H1 (cell line): ENCODE measurements at regions not wholly inside any gene's neighbourhood (a gene's known extent, or its start where the extent isn't known, plus 50 kb on each side); places are given as distances from the start of the nearest gene placed in this dataset.

Experiments
- CTCF ChIA-PET: fragments of 300-600 bp; sonication (Branson Sonifier 250); formaldehyde crosslinking; loops from one replicate; lab custom pipeline; 2021; ENCODE audit not compliant: partially characterized antibody; lab: Charles Lee
- POLR2A ChIA-PET: fragments of 300-600 bp; sonication (Branson Sonifier 250); formaldehyde crosslinking; loops from one replicate; lab custom pipeline; 2021; ENCODE audit warnings: inconsistent platforms; ENCODE audit not compliant: partially characterized antibody; lab: Charles Lee
- DNase-seq, 2 experiments: peaks; one replicate each; pipeline versions ENCODE4 v3.0.0 to v3.0.0-alpha.2; 2010 to 2022; ENCODE audit warnings: low spot score in 2 of 2, low read depth in 1 of 2, mixed read lengths in 1 of 2
- FAIRE-seq: peaks from 2 replicates; lab custom pipeline; 2011; peaks lifted over from hg19 to GRCh38; lab: Jason Lieb, UNC
- H2AFZ ChIP-seq: 2 replicates; pipeline ENCODE4 v1.8.1; 2012; ENCODE audit warnings: low read length, inconsistent platforms
- H2AK5ac ChIP-seq: 2 replicates; pipeline ENCODE4 v1.6.1; 2013; ENCODE audit warnings: low read depth, low read length
- H2BK120ac ChIP-seq: replicated peaks from 2 replicates; pipeline ENCODE3; 2013; ENCODE audit warnings: low read depth, low read length, inconsistent platforms
- H2BK12ac ChIP-seq: 2 replicates; pipeline ENCODE4 v1.6.1; 2013; ENCODE audit warnings: low read depth, low read length
- H2BK15ac ChIP-seq: 2 replicates; pipeline ENCODE4 v1.6.1; 2013; ENCODE audit warnings: low read length
- H2BK20ac ChIP-seq: 2 replicates; pipeline ENCODE4 v1.6.1; 2013; ENCODE audit warnings: low read length
- H2BK5ac ChIP-seq: 2 replicates; pipeline ENCODE4 v1.6.1; 2013; ENCODE audit warnings: low read depth, low read length
- H3K14ac ChIP-seq: 2 replicates; pipeline ENCODE4 v1.6.1; 2013; ENCODE audit warnings: inconsistent platforms; ENCODE audit not compliant: insufficient read length
- H3K18ac ChIP-seq: 2 replicates; pipeline ENCODE4 v1.6.1; 2013; ENCODE audit warnings: low read length; ENCODE audit errors: extremely low read depth
- H3K23ac ChIP-seq: 2 replicates; pipeline ENCODE4 v1.6.1; 2013; ENCODE audit warnings: inconsistent platforms; ENCODE audit not compliant: insufficient read length
- H3K23me2 ChIP-seq: 2 replicates; pipeline ENCODE4 v1.6.1; 2013; ENCODE audit warnings: low read depth, low read length
- H3K27ac ChIP-seq: 2 replicates; pipeline ENCODE4 v1.6.1; 2011; ENCODE audit warnings: low read depth, low read length, inconsistent platforms
- H3K27me3 ChIP-seq, 4 experiments: replicated peaks in 1 of 4; 1 replicate in 1 of 4; 2 replicates in 3 of 4; pipeline versions ENCODE4 v1.6.1 to v1.8.1; 2011 to 2013; ENCODE audit warnings: low read length in 3 of 4, mild to moderate bottlenecking in 3 of 4, inconsistent platforms in 2 of 4, mixed read lengths in 2 of 4, moderate library complexity in 1 of 4; ENCODE audit not compliant: control insufficient read depth in 3 of 4, insufficient read depth in 3 of 4; ENCODE audit errors: extremely low read depth in 1 of 4
- H3K36me3 ChIP-seq, 4 experiments: 2 replicates each; pipeline versions ENCODE4 v1.6.1 to v1.8.1; 2011 to 2013; ENCODE audit warnings: mild to moderate bottlenecking in 4 of 4, low read length in 3 of 4, moderate library complexity in 2 of 4, control low read depth in 1 of 4, inconsistent platforms in 1 of 4; ENCODE audit not compliant: insufficient read depth in 4 of 4, control insufficient read depth in 2 of 4
- H3K4ac ChIP-seq: replicated peaks from 2 replicates; pipeline ENCODE3; 2013; ENCODE audit warnings: low read length, low read depth, mixed read lengths, inconsistent platforms; ENCODE audit not compliant: insufficient read length
- H3K4me1 ChIP-seq, 4 experiments: replicated peaks in 1 of 4; 1 replicate in 1 of 4; 2 replicates in 3 of 4; pipeline versions ENCODE4 v1.6.1 to v1.8.1; 2011 to 2013; ENCODE audit warnings: low read length in 3 of 4, inconsistent platforms in 2 of 4, mixed read lengths in 1 of 4; ENCODE audit not compliant: insufficient read depth in 4 of 4, control insufficient read depth in 3 of 4
- H3K4me2 ChIP-seq, 2 experiments: 2 replicates each; pipeline versions ENCODE4 v1.6.1 to v1.8.1; 2011 to 2013; ENCODE audit warnings: low read depth in 2 of 2, low read length in 2 of 2, control low read depth in 1 of 2, inconsistent platforms in 1 of 2, mild to moderate bottlenecking in 1 of 2; ENCODE audit not compliant: insufficient read depth in 1 of 2
- H3K4me3 ChIP-seq, 4 experiments: fragments of 200-600, 300-600 bp in 1 of 4; sonication (generic), shearing (Covaris generic), sonication (Bioruptor Twin) in 1 of 4; 2 replicates each; pipeline versions ENCODE4 v1.5.1 to v1.8.1; 2011 to 2016; ENCODE audit warnings: low read length in 4 of 4, low read depth in 3 of 4, control low read depth in 2 of 4, inconsistent platforms in 2 of 4, mild to moderate bottlenecking in 2 of 4, mixed read lengths in 1 of 4, moderate library complexity in 1 of 4; ENCODE audit not compliant: insufficient read depth in 2 of 4; ENCODE audit errors: extremely low read depth in 1 of 4
- H3K56ac ChIP-seq: replicated peaks from 2 replicates; pipeline ENCODE3; 2013; ENCODE audit warnings: low read depth, mild to moderate bottlenecking, mixed read lengths, low read length, inconsistent platforms; ENCODE audit not compliant: insufficient read length
- H3K79me1 ChIP-seq: 2 replicates; pipeline ENCODE4 v1.6.1; 2013; ENCODE audit warnings: low read depth, low read length, control low read depth
- H3K79me2 ChIP-seq, 2 experiments: 2 replicates each; pipeline versions ENCODE4 v1.6.1 to v1.8.1; 2012 to 2013; ENCODE audit warnings: low read length in 2 of 2, mild to moderate bottlenecking in 2 of 2, inconsistent platforms in 1 of 2; ENCODE audit not compliant: insufficient read depth in 2 of 2, control insufficient read depth in 1 of 2
- H3K9ac ChIP-seq, 4 experiments: replicated peaks in 1 of 4; 1 replicate in 1 of 4; 2 replicates in 3 of 4; pipeline versions ENCODE4 v1.6.1 to v1.8.1; 2011 to 2013; ENCODE audit warnings: low read depth in 3 of 4, low read length in 3 of 4, control low read depth in 2 of 4, mild to moderate bottlenecking in 2 of 4, moderate library complexity in 2 of 4, inconsistent platforms in 1 of 4; ENCODE audit errors: extremely low read depth in 1 of 4
- H3K9me3 ChIP-seq, 2 experiments: 2 replicates each; pipeline versions ENCODE4 v1.6.1 to v1.8.1; 2012 to 2013; ENCODE audit warnings: mild to moderate bottlenecking in 2 of 2, moderate library complexity in 2 of 2, control low read depth in 1 of 2, inconsistent platforms in 1 of 2, low read depth in 1 of 2, low read length in 1 of 2, mixed read lengths in 1 of 2; ENCODE audit not compliant: insufficient read depth in 2 of 2
- H4K20me1 ChIP-seq, 2 experiments: replicated peaks in 1 of 2; 2 replicates each; pipeline versions ENCODE3 to v1.8.1; 2011 to 2013; ENCODE audit warnings: inconsistent platforms in 2 of 2, low read length in 2 of 2, mild to moderate bottlenecking in 1 of 2; ENCODE audit not compliant: insufficient read depth in 2 of 2, control insufficient read depth in 1 of 2
- H4K5ac ChIP-seq: 2 replicates; pipeline ENCODE4 v1.6.1; 2013; ENCODE audit warnings: low read length, low read depth, mixed read lengths, inconsistent platforms; ENCODE audit not compliant: insufficient read length
- H4K8ac ChIP-seq: 2 replicates; pipeline ENCODE4 v1.8.0; 2013; ENCODE audit warnings: mild to moderate bottlenecking, moderate library complexity, low read length, inconsistent platforms; ENCODE audit not compliant: insufficient read depth; ENCODE audit errors: extremely low read depth
- H4K91ac ChIP-seq: replicated peaks from 2 replicates; pipeline ENCODE3; 2013; ENCODE audit warnings: low read length, mixed read lengths, inconsistent platforms; ENCODE audit not compliant: insufficient read length
- CEBPB ChIP-seq: IDR thresholded peaks from 2 replicates; pipeline ENCODE4 v1.6.1; 2012; ENCODE audit warnings: low read depth, low read length
- CHD2 ChIP-seq: IDR thresholded peaks from 2 replicates; pipeline ENCODE4 v1.6.1; 2012; ENCODE audit warnings: low read length, improper control_type of control experiment
- HDAC6 ChIP-seq: IDR thresholded peaks from one replicate; pipeline ENCODE4 v1.7.1; 2012; ENCODE audit warnings: low read depth, mild to moderate bottlenecking, inconsistent platforms, low read length, moderate library complexity
- JUN ChIP-seq: IDR thresholded peaks from 2 replicates; pipeline ENCODE4 v1.6.1; 2011; ENCODE audit warnings: low read depth, mild to moderate bottlenecking, improper control_type of control experiment, low read length
- KDM5A ChIP-seq: fragments of 200-600 bp; IDR thresholded peaks from 2 replicates; pipeline ENCODE4 v1.7.1; 2012; ENCODE audit warnings: mild to moderate bottlenecking, low read length, inconsistent platforms, mixed read lengths
- RAD21 ChIP-seq, 2 experiments: IDR thresholded peaks in 1 of 2; conservative IDR thresholded peaks in 1 of 2; 2 replicates each; pipeline ENCODE4 v1.6.1; 2011; ENCODE audit warnings: low read depth in 2 of 2, low read length in 2 of 2, improper control_type of control experiment in 1 of 2, inconsistent platforms in 1 of 2, mild to moderate bottlenecking in 1 of 2, moderate library complexity in 1 of 2
- RFX5 ChIP-seq: IDR thresholded peaks from 2 replicates; pipeline ENCODE4 v1.6.1; 2011; ENCODE audit warnings: low read depth, low read length, improper control_type of control experiment, borderline replicate concordance
- TCF12 ChIP-seq: IDR thresholded peaks from 2 replicates; pipeline ENCODE4 v1.6.1; 2011; ENCODE audit warnings: low read depth, mild to moderate bottlenecking, low read length
- USF2 ChIP-seq: IDR thresholded peaks from 2 replicates; pipeline ENCODE4 v1.6.1; 2011; ENCODE audit warnings: low read length, improper control_type of control experiment
- ZNF274 ChIP-seq: IDR thresholded peaks from 2 replicates; pipeline ENCODE4 v1.7.0; 2012; ENCODE audit warnings: low read length, borderline replicate concordance; ENCODE audit errors: extremely low read depth
- WGBS, 2 experiments: shearing (Covaris generic) in 1 of 2; methylation state at CpG; one replicate each; pipeline versions ENCODE4 v1.1.6 to v1.1.7; 2013 to 2015; ENCODE audit warnings: low lambda C conversion rate in 2 of 2, mixed read lengths in 2 of 2, inconsistent platforms in 1 of 2, low coverage in 1 of 2, missing lambda C conversion rate in 1 of 2; ENCODE audit not compliant: insufficient replicate concordance in 2 of 2, insufficient coverage in 1 of 2, insufficient read length in 1 of 2; ENCODE audit errors: extremely low coverage in 1 of 2, missing lambda C conversion rate in 1 of 2; 5-methylcytosine and 5-hydroxymethylcytosine counted together

- no peak overlapping the region for H3K4me3 ChIP-seq
- no peaks in the 10 kb centered on the region for H3K4me1 ChIP-seq
- no peak overlapping the region for H2BK15ac ChIP-seq
- H4K91ac ChIP-seq = no peak overlapping the region
- DNase-seq = no peak
- FAIRE-seq = no peak
- no peak overlapping the region for H3K27ac ChIP-seq
- no peaks in the 10 kb centered on the region for H3K36me3 ChIP-seq
- H3K4ac ChIP-seq = no peak overlapping the region
- 99% methylated on average over 3 of the region's 3 CpGs; no CpG with 5 or more reads in 1 of the 2 experiments for WGBS, 2 experiments
- H2BK20ac ChIP-seq = no peak overlapping the region
- H2BK120ac ChIP-seq = no peak overlapping the region
- no peaks in the 10 kb centered on the region for H3K9me3 ChIP-seq
- H3K9ac ChIP-seq = no peak overlapping the region
- H3K4me2 ChIP-seq = no peak overlapping the region
- H2AFZ ChIP-seq = no peak overlapping the region
- no peak overlapping the region for H3K23ac ChIP-seq
- H4K5ac ChIP-seq = no peak overlapping the region
- ChIA-PET POLR2A (no interaction called here), CTCF (interaction anchor here (1.0 to 1.8 kb wide), 5 partner anchors 7 to 162 kb away, joined by 3 to 8 read pairs (median 6); no protein-coding TSS in a partner anchor)
- no peak overlapping the region for H3K18ac ChIP-seq
- H4K20me1 ChIP-seq = no peaks in the 10 kb centered on the region
- no peaks in the 10 kb centered on the region for H3K79me1 ChIP-seq
- H2AK5ac ChIP-seq = no peak overlapping the region
- H4K8ac ChIP-seq = no peak overlapping the region
- H3K79me2 ChIP-seq = no peaks in the 10 kb centered on the region
- H3K27me3 ChIP-seq = peaks cover 0 to 1% (median 0%) of the 10 kb centered on the region in 4 experiments; a peak in 1 of 7 replicates
- H3K14ac ChIP-seq = no peak overlapping the region
- no peak overlapping the region for H2BK12ac ChIP-seq
- no peak overlapping the region for H3K56ac ChIP-seq
- no peaks in the 10 kb centered on the region for H3K23me2 ChIP-seq
- TF ChIP-seq JUN (no peak), RFX5 (no peak), TCF12 (no peak), ZNF274 (no peak), RAD21 (IDR thresholded peaks at IDR 0.05 in 1 of 2, conservative IDR thresholded peaks at IDR 0.05 in 1 of 2; ENCODE audit: low read depth in 2 of 2, low read length in 2 of 2) (no peak), KDM5A (no peak), HDAC6 (no peak), CEBPB (no peak), CHD2 (no peak), USF2 (no peak)
- H2BK5ac ChIP-seq = no peak overlapping the region
Observed at GRCh38 chr2:51085420-51086068, 53.6 kb upstream of the NRXN1 start.
